Adrenal gland (tissue), 9 donors: ENCODE measurements at regions not wholly inside any gene's neighbourhood (a gene's known extent, or its start where the extent isn't known, plus 50 kb on each side); places are given as distances from the start of the nearest gene placed in this dataset.

ENCODE experiments used
- DNase-seq, 7 donors: peaks; one replicate each; pipeline ENCODE4 v3.0.0-alpha.2; 2019 to 2020
- H3K27ac ChIP-seq, 5 donors: fragments of 200-600 bp; sonication (generic) in 4 of 5; 1 replicate in 3 of 5; 2 replicates in 2 of 5; pipeline versions ENCODE4 v1.5.1 to v1.8.0; 2016 to 2020; ENCODE audit warnings: mild to moderate bottlenecking in 1 of 5
- H3K27me3 ChIP-seq: fragments of 200-600 bp; 2 replicates; pipeline ENCODE4 v1.8.0; 2021
- H3K36me3 ChIP-seq, 2 donors: fragments of 200-600 bp; replicated peaks in 1 of 2; 1 replicate in 1 of 2; 2 replicates in 1 of 2; pipeline versions ENCODE4 v1.5.1 to v1.8.0; 2018 to 2022
- H3K4me1 ChIP-seq, 2 donors: fragments of 200-600 bp; replicated peaks in 1 of 2; 1 replicate in 1 of 2; 2 replicates in 1 of 2; pipeline versions ENCODE4 v1.5.1 to v1.8.0; 2018 to 2021
- H3K4me3 ChIP-seq, 4 donors: fragments of 200-600 bp; sonication (generic) in 3 of 4; one replicate each; pipeline ENCODE4 v1.5.1; 2016 to 2018
- H3K9me3 ChIP-seq, 3 donors: fragments of 200-600 bp; sonication (generic) in 1 of 3; replicated peaks in 1 of 3; 1 replicate in 2 of 3; 2 replicates in 1 of 3; pipeline versions ENCODE4 v1.5.1 to v1.8.0; 2016 to 2021
- POLR2A ChIP-seq, 2 donors: fragments of 450-650 bp; IDR thresholded peaks; one replicate each; pipeline ENCODE4 v1.6.1; 2017; ENCODE audit warnings: antibody characterized with exemption in 2 of 2, mild to moderate bottlenecking in 2 of 2, moderate library complexity in 1 of 2
- WGBS, 4 donors: extraction: QIAGEN DNeasy Blood & Tissue Kit in 2 of 4; methylation state at CpG; one replicate each; pipeline versions ENCODE4 v1.1.5 to v1.1.7; 2013 to 2017; 5-methylcytosine and 5-hydroxymethylcytosine counted together
- intact Hi-C, 2 donors: fragments of 100-400 bp; cut with DNase I; formaldehyde crosslinking; loops; one replicate each; pipeline versions ENCODE4 v1.14.1 to v1.15.0; 2022 to 2023
- TF ChIP-seq, protein P1 (sequence below), 6 experiments: fragments of 450-650 bp in 4 of 6; fragments of 200-600 bp in 2 of 6; sonication (generic) in 1 of 6; IDR thresholded peaks; 1 replicate in 5 of 6; 2 replicates in 1 of 6; pipeline versions ENCODE4 v1.5.1 to v1.8.0; 2016 to 2021; ENCODE audit warnings: antibody characterized with exemption in 6 of 6, mild to moderate bottlenecking in 2 of 6, moderate library complexity in 1 of 6
- donor health status: healthy with polysubstance abuse.
- donor health status: Bipolar disorder and iron deficiency.
- donor health status: DM: yes; HTN: yes; CAD: no.
- donor health status: DM: no; HTN: no; CAD: no.
- donor health status: DM: no; HTN: no; CAD: no.

DNA sequence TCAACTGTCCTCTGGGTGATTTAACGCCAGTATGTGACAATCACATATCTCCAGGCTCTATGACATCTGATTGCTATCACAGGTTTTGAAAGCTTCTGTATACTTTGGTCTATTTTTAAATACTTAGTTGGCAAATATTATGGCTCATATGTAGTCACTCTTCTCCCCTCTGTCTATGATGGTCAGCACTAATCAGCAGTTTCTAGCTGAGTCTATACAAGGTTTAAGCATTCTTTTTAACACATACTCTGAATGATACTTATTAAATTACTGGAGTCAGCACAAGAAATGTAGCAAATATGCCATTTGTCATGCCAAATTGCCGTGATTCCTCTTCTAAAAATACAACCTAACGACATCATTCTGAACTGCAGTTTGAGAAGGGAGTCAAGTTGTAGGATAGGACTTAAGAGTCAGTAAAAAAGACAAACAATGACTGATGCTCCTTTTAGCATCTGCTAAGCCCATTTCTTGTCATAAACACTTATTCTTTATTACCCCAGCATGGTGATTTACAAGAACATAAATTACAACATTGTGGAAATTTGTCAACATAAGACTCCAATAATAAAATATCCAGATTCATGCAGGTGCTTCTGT, 947.8 kb downstream of the XPNPEP1 start:
- H3K9me3 ChIP-seq = no peaks in the 10 kb centered on the region
- 38 to 47% (median 41%) methylated on average over 3 of the region's 3 CpGs for WGBS, 4 donors
- no peaks in the 10 kb centered on the region for H3K4me1 ChIP-seq
- DNase-seq = no peak
- TF ChIP-seq POLR2A (IDR thresholded peaks at IDR 0.05) = no peak
- TF ChIP-seq, protein P1, sequence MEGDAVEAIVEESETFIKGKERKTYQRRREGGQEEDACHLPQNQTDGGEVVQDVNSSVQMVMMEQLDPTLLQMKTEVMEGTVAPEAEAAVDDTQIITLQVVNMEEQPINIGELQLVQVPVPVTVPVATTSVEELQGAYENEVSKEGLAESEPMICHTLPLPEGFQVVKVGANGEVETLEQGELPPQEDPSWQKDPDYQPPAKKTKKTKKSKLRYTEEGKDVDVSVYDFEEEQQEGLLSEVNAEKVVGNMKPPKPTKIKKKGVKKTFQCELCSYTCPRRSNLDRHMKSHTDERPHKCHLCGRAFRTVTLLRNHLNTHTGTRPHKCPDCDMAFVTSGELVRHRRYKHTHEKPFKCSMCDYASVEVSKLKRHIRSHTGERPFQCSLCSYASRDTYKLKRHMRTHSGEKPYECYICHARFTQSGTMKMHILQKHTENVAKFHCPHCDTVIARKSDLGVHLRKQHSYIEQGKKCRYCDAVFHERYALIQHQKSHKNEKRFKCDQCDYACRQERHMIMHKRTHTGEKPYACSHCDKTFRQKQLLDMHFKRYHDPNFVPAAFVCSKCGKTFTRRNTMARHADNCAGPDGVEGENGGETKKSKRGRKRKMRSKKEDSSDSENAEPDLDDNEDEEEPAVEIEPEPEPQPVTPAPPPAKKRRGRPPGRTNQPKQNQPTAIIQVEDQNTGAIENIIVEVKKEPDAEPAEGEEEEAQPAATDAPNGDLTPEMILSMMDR (IDR thresholded peaks at IDR 0.05) = no peak
- H3K27me3 ChIP-seq = no peaks in the 10 kb centered on the region
- intact Hi-C loops = no loop called here
- H3K27ac ChIP-seq = no peak overlapping the region
- H3K4me3 ChIP-seq = no peak overlapping the region
- H3K36me3 ChIP-seq = no peaks in the 10 kb centered on the region

DNA sequence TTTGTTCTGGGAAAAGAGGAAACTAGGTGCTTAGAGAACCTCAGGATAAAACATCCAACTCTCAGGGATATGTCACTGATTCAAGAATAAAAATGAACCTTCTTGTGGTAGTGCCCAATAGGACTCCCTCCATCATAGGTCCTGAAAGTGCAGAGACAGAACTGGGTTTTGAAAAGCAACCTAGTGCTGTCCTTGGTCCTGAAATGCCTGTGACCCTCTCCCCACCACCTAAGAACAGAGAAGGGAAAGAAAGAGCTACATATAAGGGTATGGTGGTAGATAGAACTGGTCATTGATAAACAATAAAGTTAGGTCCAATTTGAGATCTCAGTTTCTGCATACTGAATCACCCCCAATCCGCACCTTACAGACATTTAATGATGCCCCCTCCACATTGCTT, 953.3 kb downstream of the XPNPEP1 start:
- DNase-seq = no peak
- no peaks in the 10 kb centered on the region for H3K27me3 ChIP-seq
- TF ChIP-seq, protein P1 (IDR thresholded peaks at IDR 0.05) = no peak
- no peak for TF ChIP-seq POLR2A (IDR thresholded peaks at IDR 0.05)
- H3K9me3 ChIP-seq = no peaks in the 10 kb centered on the region
- no peak overlapping the region for H3K27ac ChIP-seq
- no peaks in the 10 kb centered on the region for H3K36me3 ChIP-seq
- H3K4me3 ChIP-seq = no peak overlapping the region
- H3K4me1 ChIP-seq = no peaks in the 10 kb centered on the region
- intact Hi-C loops = no loop called here
- 37 to 52% (median 41%) methylated on average over 1 of the region's 1 CpG for WGBS, 4 donors

DNA sequence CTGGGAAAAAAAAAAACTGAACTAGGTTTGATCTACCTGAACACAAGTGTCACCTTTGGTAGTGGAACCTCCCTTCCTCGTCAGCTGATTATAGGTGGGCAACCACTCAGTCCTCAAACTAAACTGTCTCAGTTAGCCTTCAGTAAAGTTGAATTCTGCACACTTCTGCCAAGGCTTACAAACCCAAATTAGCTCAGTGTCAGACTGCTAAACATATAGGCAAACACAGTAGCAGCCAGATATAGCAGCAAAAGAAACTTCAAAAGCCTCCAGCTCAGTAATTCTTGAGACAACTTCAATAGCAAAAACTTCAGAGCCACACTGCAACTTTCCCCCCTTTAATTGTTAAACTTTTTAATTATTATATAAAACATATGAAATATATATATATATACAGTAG, 956.9 kb downstream of the XPNPEP1 start:
- TF ChIP-seq, protein P1 (IDR thresholded peaks at IDR 0.05) = no peak
- TF ChIP-seq POLR2A (IDR thresholded peaks at IDR 0.05) = no peak
- no peaks in the 10 kb centered on the region for H3K27me3 ChIP-seq
- no peak overlapping the region for H3K27ac ChIP-seq
- intact Hi-C loops = no loop called here
- H3K9me3 ChIP-seq = no peaks in the 10 kb centered on the region
- no peak for DNase-seq
- WGBS, 4 donors = 55 to 74% (median 67%) methylated on average over 1 of the region's 1 CpG
- no peaks in the 10 kb centered on the region for H3K36me3 ChIP-seq
- no peak overlapping the region for H3K4me3 ChIP-seq
- no peaks in the 10 kb centered on the region for H3K4me1 ChIP-seq

DNA sequence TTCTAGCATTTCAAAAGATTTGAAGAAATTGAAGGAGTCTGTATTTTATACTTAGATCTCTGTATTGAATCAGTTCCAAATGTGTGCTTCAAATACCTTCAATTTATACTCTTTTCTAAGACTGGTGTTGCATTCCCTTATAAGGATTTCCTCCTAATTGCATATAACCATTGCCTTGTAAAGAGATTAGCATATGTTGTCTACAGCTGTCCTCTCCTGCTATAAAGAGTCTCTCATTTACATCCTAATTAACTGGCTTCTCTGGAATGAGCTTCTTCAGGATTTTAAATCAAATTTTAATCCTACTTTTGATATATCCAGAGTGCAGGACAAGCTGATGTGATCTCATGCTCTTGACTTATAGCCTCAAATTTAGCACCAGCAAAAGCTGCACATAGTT, 957.3 kb downstream of the XPNPEP1 start:
- intact Hi-C loops = no loop called here
- TF ChIP-seq, protein P1 (IDR thresholded peaks at IDR 0.05) = no peak
- TF ChIP-seq POLR2A (IDR thresholded peaks at IDR 0.05) = no peak
- H3K27me3 ChIP-seq = no peaks in the 10 kb centered on the region

More for the DNA sequence above, 957.3 kb downstream of the XPNPEP1 start:
- H3K4me3 ChIP-seq = no peak overlapping the region
- H3K36me3 ChIP-seq = no peaks in the 10 kb centered on the region
- H3K27ac ChIP-seq = no peak overlapping the region
- H3K4me1 ChIP-seq = no peaks in the 10 kb centered on the region
- DNase-seq = no peak
- H3K9me3 ChIP-seq = no peaks in the 10 kb centered on the region
